HL-60/S4 treated with retinoic acid at 250 ng/mL for 4 days and 3 days (cell line): ENCODE measurements at regions not wholly inside any gene's neighbourhood (a gene's known extent, or its start where the extent isn't known, plus 50 kb on each side); places are given as distances from the start of the nearest gene placed in this dataset.

Experiments
- in situ Hi-C: fragments of 300-500 bp; cut with MboI; formaldehyde crosslinking; loops from 2 replicates; pipeline ENCODE4 v1.7.0; 2022; ENCODE audit warnings: low sequenced_read_pairs

DNA sequence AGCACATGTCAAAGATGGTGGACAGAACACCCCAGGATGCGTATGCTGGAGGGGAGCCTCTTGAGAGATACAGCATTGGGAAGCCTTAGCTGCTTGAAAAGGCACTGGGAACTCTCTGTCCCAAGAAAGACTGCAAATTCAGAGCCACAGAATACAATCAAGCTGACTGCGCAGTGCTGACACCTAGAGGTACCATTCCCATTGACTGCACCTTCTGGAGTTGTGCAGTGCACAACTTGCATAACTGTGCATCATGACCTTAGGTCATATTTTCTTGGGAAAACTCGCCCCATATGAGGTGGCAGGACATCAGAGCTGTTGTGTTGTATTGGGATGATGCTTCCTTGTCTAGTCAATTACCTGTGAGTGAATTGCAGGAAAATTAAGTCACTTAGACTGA, 646.5 kb upstream of the NOX3 start:
- in situ Hi-C loops: no loop called here

DNA sequence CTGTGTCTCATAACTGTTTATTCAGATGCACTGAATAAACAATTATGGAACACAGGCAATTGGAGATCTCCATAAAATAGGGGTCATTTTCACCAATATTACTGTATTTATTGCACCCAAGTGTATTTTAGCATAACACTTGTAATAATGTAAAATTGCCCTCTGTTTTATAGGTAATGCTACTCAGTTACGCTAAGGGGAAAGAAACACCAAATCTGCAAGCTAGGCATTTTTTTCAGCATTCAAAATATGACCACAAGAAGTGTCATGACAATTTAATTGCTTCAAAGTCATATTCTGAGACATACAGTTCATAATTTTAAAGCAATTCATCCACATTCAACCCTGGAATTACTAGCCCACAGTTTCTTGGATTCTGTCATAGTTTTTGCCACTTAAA, 643.2 kb upstream of the NOX3 start:
- in situ Hi-C loops: no loop called here

DNA sequence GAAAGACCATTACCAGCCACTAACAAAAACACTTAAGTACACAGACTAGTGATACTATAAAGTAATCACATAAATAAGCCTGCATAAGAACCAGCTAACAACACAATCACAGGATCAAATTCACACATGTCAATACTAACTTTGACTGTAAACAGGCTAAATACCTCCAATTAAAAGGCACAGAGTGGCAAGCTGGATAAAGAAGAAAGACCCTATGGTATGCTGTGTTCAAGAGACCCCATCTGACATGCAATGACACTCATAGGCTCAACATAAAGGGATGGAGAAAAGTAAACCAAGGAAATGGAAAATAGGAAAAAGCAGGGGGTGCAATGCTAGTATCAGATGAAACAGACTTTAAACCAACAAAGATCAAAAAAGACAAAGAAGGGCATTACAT, 631.8 kb upstream of the NOX3 start:
- in situ Hi-C loops: no loop called here

DNA sequence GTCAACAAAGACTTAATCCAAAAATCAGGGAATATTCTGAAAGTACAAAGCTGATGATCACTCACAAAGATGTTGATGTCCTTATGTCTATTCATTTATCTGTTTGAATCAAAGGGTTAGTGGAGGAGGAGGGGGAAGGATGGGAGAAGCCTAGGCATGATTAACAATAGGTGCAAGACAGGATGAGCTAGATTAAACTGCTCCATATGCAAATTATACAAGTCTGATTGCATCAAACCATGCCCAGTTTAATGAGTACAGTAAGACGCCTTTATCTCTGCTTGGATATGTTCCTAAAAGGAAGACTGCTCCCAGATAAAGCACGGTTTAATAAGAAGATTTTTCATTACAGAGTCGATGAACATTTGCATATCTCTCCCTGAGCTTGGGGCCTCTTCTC, 626.4 kb upstream of the NOX3 start:
- in situ Hi-C loops: no loop called here

DNA sequence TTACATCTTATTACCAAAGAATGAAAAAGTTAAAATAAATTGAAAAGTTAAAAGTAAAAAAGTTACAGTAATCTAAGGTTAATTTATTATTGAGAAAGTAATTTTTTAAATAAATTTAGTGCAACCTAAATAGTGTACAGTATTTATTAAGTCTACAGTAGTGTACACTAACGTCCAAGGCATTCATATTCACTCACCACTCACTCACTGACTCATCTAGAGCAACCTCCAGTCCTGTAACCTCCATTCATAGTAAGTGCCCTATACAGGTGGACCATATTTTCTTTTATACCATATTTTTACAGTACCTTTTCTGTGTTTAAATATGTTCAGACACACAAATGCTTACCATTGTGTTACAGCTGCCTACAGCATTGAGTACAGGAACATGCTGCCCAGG, 624.7 kb upstream of the NOX3 start:
- in situ Hi-C loops: no loop called here

DNA sequence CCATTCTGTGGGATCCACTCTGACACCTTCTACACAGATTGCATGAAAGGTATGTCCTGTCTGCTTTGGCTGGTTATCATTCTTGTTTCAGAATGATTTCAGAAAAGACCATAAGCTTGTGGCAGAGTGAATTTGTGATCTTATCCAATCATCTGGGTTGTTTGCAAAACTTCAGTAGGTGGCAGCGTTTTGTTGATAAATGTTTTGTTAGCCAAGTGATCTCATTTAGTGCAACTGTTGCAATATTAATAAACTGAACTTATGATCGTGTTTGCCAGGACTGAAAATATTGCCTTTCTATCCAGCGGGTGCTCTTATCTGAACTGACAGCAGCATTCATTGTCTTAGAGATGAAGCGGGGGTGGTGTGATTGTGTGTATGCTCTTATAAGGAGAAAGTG, 613.2 kb upstream of the NOX3 start:
- in situ Hi-C loops: no loop called here

DNA sequence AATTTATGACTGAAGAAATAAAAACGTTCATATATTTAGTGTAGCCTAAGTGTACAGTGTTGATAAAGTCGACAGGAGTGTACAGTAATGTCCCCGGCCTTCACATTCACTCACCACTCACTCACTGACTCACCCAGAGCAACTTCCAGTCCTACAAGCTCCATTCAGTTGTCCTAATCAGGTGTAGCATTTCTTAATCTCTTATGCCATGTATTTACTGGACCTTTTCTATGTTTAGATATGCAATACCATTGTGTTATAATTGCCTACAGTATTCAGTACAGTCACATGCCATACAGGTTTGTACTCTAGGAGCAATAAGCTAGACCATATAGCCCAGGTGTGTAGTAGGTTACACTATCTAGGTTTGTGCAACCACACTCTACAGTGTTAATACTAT, 610.2 kb upstream of the NOX3 start:
- in situ Hi-C loops: no loop called here

DNA sequence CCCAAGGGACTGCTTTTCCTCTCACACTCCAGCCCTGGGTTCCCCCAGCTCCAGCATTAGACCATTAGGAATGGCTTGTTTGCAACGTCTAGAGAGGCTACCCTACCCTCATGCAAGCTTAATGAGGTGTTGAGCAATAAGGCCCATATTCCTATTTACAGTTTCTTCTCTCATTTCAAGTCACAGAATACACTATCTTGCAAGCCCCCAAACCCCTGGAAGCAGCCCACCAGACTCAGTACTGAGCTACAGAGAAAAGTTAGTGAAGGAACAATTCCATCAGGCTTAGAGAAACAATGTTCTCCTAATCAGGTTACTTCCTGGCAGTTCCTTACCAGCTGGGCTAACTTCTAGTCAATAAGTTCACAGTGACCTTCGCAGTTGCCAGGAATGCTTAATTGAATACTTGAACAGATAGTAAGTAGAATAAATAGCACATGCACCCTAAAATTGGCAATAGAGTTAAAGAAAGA, 606.5 kb upstream of the NOX3 start:
- in situ Hi-C loops: no loop called here

DNA sequence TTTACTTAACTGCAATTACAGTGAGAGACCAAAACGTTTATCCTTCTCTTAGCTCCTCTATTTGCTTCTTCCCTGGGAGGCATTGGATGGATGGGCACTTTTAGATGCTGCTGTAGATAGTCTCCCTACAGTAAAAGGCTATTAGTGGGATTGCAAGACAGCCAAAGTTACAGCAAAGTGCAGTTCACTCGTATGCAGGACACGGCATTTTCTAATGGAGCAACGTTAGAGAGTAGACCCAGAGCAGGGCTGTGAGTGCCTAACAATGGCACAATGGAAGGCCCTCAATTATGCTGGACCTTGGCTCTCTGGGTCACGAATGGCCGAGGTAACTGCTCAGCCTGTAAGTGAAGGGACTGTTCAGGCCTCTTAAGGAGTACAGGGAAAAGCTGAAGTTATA, 605.8 kb upstream of the NOX3 start:
- in situ Hi-C loops: no loop called here

DNA sequence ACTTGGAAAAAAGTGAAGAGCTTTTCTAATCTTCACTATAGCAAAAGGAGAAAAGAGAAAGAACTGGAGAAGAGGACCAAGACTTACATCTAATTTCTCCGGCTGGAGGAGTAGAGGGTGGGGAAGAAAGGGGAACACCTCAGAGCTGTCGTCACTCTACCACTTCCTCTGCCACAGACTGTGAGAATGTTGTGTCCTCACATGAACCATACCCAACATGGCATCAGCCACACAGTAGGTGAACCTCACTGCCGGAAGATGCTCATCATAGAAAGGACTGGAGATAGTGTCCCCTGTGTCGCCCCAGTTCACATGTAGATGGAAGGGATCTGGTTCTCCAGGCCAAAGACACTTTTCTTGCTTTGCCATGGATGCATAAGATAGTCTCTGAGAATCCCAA, 604.4 kb upstream of the NOX3 start:
- in situ Hi-C loops: no loop called here

DNA sequence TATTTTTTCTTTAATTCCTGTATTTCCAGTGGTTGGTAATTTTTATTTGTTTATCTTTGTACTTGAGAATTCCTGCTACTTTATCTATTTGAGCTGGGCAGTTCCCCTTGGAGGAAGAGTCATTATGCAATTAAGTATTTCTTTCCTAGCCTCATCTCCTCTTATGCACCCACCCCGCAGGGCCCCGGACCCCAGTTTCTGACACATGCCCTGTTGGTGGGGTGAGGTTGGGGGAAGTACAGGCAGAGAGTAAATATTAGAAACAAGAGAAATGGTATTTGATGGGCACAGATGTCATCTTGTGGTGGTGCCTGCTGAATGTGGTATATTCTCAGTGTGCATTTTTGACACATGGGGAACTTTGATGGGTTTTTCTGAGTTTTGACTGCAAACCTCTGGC, 602.7 kb upstream of the NOX3 start:
- in situ Hi-C loops: no loop called here

DNA sequence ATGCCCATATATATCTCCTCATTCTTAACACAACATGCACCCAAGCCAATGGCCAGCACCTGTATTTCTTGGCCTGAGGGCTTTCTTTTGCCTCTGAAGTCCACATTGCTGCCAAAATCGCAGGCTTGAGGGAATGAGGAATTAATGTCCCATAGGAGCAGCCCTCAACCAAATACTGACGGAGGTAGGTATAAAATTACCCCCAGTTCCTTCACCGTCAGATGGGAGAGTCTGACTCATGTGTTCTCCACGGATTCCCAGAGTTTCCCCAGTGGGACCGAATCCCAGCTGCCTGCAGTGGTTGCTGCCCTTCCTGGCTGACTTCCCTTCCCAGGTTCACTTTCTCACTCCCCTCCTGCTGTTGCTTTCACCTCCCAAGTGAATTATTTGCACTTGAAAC, 602.2 kb upstream of the NOX3 start:
- in situ Hi-C loops: no loop called here

DNA sequence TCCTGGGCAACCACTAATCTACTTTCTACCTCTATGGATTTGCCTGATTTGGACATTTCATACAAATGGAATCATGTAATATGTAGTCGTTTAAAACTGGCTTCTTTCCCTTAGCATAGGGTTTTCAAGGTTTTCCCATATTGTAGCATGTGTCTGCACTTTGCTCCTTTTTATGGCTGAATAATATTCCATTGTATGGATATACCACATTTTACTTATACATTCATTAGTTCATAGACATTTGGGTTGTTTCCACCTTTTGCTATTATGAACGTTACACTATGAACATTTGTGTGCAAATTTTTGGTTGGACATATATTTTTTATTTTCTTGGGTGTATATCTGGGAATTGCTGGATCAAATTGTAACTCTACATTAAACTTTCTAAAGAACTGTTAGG, 600.4 kb upstream of the NOX3 start:
- in situ Hi-C loops: no loop called here

DNA sequence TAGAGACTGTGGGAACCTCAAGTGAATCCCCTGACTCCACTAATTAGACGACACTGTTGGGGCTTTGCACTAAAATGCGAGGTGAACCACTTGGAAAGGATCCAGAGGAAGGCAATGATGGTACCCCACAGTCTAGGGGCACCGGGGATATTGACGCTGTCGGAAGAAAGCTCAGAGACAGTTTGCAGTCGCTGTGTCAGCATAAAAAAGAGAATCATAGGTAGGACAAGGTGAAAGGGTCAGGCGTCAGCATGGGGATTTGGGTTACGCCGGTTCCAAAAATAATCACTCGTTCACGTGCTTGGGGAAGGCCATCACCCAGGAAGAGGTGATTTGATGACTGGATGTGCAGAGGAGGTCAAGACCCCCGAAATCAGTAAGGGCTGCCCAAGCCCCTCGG, 598.0 kb upstream of the NOX3 start:
- in situ Hi-C loops: no loop called here

DNA sequence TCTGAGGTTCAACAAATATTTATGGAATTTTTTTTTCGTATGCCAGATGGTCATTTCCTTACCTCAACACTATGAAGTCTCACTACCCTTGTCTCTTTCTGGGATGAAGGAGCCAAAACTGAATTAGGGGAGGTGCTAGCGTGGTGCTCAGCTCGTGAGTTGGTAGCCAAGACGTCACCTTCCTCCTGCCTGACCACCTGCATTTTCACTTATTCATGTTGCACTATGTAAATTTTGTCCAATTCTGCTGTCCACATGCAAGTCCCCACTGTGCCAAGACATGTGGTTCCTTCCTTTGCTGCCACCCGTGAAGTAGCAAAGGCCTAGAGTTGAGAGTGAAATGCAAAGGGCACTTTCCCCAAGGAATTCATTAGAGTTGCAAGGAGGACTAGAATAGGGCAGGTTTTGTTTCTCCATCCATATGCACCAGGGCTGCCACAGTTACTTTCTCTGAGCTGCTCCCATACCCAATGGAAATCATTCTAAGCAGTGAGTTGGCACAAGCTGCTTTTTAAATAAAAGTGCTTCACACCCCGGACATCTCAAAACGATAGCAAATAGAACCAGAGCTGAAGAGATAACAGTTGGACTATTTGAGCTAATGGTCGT, 591.3 kb upstream of the NOX3 start:
- in situ Hi-C loops: no loop called here

DNA sequence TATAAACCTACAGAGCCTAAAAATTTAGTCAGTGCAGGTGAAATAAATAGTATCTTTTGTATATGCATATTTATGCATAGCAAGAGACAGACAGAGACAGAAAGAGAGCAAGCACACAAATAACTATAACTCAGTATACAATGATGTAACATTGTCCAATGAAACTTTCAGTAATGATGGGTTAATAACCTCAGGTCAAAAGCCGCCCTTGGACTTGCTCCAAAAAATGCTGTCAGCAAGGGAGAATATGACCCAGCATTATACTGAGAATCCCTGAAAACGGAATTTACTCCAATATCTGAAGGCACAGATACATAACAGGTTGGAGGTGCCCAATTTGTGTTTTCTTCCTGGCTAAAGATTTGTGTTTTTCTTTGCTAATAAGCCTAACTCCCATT, 590.6 kb upstream of the NOX3 start:
- in situ Hi-C loops: no loop called here

DNA sequence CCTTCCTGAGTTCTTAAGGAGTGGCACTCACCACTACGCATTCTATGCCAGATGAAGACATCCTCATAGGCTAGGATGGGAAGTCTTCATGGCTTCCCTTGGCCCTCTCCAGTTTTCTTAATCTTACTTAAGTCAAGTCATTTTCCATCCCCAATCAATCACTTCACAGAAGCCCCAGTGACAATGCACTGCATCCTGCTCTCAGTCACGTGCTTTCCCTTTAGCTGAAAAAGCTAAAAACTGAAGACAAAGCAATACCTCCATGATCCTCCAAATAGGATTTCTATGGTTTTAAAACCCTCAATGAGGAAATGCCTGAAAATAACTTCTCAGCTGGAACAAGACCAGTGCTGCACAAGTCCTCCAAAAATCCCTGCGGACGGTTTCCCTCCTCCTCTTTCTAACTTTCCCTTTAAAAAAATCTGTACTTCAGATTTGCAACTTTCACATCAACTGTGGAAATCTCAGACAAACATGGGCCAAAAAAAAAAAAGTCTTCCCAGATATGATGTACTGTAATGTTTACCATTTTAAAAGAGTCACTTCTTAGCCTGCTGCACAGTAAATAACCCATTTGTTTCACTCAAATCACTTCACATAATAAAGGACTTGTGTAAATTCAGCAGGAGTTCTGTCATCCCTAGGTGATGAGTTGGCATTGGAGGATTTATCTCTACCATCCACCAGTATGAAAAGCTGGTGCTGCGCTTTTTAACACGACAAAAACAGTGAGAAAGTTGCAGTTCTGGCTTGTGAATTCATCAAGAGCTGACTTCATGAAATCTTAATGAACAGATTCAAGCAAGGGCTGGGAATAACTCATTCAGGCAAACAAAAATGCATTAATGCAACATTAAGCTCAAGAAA, 590.0 kb upstream of the NOX3 start:
- in situ Hi-C loops: no loop called here

DNA sequence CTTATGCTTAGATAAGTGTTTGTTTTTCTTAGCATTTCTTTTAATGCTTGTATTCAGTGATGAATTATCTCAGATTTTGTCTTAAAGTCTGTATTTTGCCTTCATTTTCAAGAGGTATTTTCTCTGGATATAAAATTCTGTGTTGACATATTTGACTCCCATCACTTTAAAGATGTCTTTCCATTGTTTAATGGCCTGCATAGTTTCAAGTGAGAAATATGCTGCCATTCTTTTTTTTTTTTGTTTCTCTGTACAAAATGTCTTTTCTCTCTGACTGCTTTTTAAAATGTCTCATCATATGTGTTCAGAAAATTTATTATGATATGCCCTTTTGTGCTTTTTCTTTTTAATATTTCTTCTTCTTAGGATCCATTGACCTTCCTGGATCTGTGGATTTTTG, 578.0 kb upstream of the NOX3 start:
- in situ Hi-C loops: no loop called here

DNA sequence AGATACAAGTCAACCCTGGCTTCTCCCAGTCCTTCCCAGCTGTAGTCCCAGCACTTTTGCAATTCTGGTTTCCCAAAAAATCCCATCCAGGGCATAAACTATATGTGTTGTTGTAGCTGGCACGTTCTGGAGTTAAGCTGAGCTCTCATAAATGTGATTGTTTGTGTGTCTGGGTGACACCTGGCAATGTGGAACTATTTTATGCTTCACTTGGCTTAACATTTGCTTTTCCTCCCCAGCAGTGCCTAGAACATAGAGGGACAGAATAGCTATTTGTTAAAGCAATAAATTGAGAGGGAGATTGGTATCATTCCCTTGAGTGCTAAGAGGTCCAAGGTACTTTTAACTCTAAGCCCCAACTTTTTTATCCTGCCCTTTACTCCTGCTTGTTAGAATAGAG, 575.9 kb upstream of the NOX3 start:
- in situ Hi-C loops: no loop called here

DNA sequence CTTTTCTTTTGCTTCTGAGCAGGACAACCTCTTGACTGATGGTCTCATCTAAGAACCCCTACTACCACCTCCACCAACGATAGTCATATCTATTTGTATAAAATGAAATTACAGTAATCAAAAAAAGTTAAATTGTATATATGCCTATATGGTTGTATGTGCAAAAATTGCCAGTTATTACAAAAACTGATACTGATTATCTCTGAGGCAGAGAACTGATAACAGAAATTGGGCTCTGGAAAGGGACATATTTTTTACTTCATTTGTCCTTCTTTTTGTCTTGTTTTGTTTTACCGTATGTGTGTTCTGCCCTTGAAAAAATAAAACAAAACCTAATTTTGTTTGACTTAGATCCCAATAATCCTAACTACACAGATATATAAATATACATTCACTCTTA, 574.4 kb upstream of the NOX3 start:
- in situ Hi-C loops: no loop called here

DNA sequence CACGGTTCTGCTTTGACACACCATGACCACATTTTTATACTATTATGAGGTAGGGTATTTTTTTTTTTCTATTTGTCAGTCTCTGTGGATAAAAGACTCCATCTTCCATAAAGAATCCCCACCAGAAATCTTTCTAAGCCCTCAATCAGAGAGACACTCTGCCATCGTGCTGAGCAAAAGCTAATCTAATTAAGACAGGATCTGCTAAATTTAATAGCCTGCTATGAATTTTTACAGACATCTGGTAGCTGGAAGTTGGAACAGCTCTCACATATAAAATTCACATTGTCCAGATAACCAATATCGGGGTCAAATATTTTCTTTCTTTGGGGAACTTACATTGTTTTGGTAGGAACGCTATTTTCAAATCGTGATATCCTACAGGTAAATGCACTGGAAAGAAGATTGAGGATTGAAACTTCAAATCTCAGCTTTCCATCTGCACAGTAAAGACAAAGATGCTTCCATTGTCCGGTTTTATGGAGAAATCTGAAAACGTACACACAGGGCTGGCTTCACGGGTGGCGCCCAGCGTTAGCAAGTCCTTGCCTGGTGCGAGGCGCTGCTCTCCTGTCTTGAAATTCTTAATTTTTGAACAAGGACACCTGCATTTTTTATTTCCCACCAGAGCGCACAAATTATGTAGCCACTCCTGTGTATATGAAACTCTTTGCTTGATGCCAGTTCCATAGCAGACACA, 573.8 kb upstream of the NOX3 start:
- in situ Hi-C loops: no loop called here
